Stimulated activated CD4-positive, alpha-beta T cell treated with anti-CD3 and anti-CD28 coated beads, Interleukin-4, amount 100 ng/mL, for 4 hours (primary cell): ENCODE measurements at regions not wholly inside any gene's neighbourhood (a gene's known extent, or its start where the extent isn't known, plus 50 kb on each side); places are given as distances from the start of the nearest gene placed in this dataset.
"Not testable (repeated sequence)": the region's sequence is repeated elsewhere in the genome, so short reads cannot be mapped to it uniquely, and the experiment has no call there.

Source experiments
- DNase-seq, 2 experiments: peaks; one replicate each; pipeline ENCODE4 v3.0.0-alpha.2; 2020

- DNase-seq: no peak
These were observed 347.1 kb downstream of the UTRN start for GRCh38 chr6:144632266-144632665.

- no peak for DNase-seq
These were observed 348.8 kb downstream of the UTRN start for GRCh38 chr6:144633886-144634285.

GRCh38 chr6:144634371-144634770 lies 349.2 kb downstream of the UTRN start:
- no peak for DNase-seq

GRCh38 chr6:144635051-144635450 lies 349.9 kb downstream of the UTRN start:
- DNase-seq: no peak

- not testable (repeated sequence) for DNase-seq
These were observed 350.9 kb downstream of the UTRN start for GRCh38 chr6:144636025-144636424.

GRCh38 chr6:144637541-144637940 lies 352.4 kb downstream of the UTRN start:
- DNase-seq: no peak

GRCh38 chr6:144639654-144640053 lies 354.5 kb downstream of the UTRN start:
- no peak for DNase-seq

GRCh38 chr6:144641286-144641685 lies 356.2 kb downstream of the UTRN start:
- no peak for DNase-seq

GRCh38 chr6:144644776-144645175 lies 359.6 kb downstream of the UTRN start:
- no peak for DNase-seq

GRCh38 chr6:144646093-144647056 lies 361.2 kb downstream of the UTRN start:
- no peak for DNase-seq

- no peak for DNase-seq
These were observed 362.4 kb downstream of the UTRN start for GRCh38 chr6:144647406-144647964.

GRCh38 chr6:144647971-144648651 lies 363.0 kb downstream of the UTRN start:
- DNase-seq: no peak

GRCh38 chr6:144649085-144649484 lies 363.9 kb downstream of the UTRN start:
- no peak for DNase-seq

GRCh38 chr6:144651234-144651633 lies 366.1 kb downstream of the UTRN start:
- no peak for DNase-seq

- DNase-seq: no peak
These were observed 367.3 kb downstream of the UTRN start for GRCh38 chr6:144652292-144652891.

- no peak for DNase-seq
These were observed 368.9 kb downstream of the UTRN start for GRCh38 chr6:144653885-144654505.

GRCh38 chr6:144654506-144654905 lies 369.4 kb downstream of the UTRN start:
- DNase-seq: no peak

- no peak for DNase-seq
These were observed 370.2 kb downstream of the UTRN start for GRCh38 chr6:144655376-144655775.

- no peak for DNase-seq
These were observed 372.6 kb downstream of the UTRN start for GRCh38 chr6:144657691-144658090.

GRCh38 chr6:144659202-144660182 lies 374.4 kb downstream of the UTRN start:
- DNase-seq: no peak

- DNase-seq: no peak
These were observed 375.5 kb downstream of the UTRN start for GRCh38 chr6:144660561-144661115.
